ENCODE measurements at regions not wholly inside any gene's neighbourhood (a gene's known extent, or its start where the extent isn't known, plus 50 kb on each side); places are given as distances from the start of the nearest gene placed in this dataset.

- Histone ChIP-seq H3K9ac (ENCODE audit: insufficient read depth, low read length) (no peak overlapping the region), H2AFZ (ENCODE audit: low read length) (no peak overlapping the region), H3K4me2 (ENCODE audit: extremely low read depth, insufficient read depth, low read length) (no peak overlapping the region), H3K79me2 (ENCODE audit: control insufficient read depth, insufficient read depth, low read length) (no peaks in the 10 kb centered on the region), H3K4me3 (replicated peaks in 1 of 4; ENCODE audit: control extremely low read depth in 1 of 4, insufficient read depth in 1 of 4, low read depth in 3 of 4, low read length in 4 of 4) (no peak overlapping the region), H3K36me3 (ENCODE audit: control insufficient read depth, insufficient read depth, low read length) (no peaks in the 10 kb centered on the region), H3K27me3 (ENCODE audit: control insufficient read depth, insufficient read depth, low read length) (no peaks in the 10 kb centered on the region), H3K9me3 (ENCODE audit: control insufficient read depth, insufficient read depth, low read depth, low read length) (no peaks in the 10 kb centered on the region), H4K20me1 (ENCODE audit: control insufficient read depth, extremely low read depth, insufficient read depth, low read length) (no peaks in the 10 kb centered on the region), H3K4me1 (ENCODE audit: control insufficient read depth, extremely low read depth, insufficient read depth, low read length) (no peaks in the 10 kb centered on the region), H3K27ac (ENCODE audit: insufficient read depth, low read length) (no peak overlapping the region)
- TF ChIP-seq EZH2 (IDR thresholded peaks at IDR 0.05; ENCODE audit: low read length, missing control alignments) = no peak
- TF ChIP-seq CTCF (conservative IDR thresholded peaks at IDR 0.05 in 1 of 2, IDR thresholded peaks at IDR 0.05 in 1 of 2; ENCODE audit: low read depth in 1 of 2, low read length in 2 of 2) = no peak
- no peak for DNase-seq (ENCODE audit: low read depth in 2 of 2)
Observed at GRCh38 chr18:77859634-77860033, 610.0 kb downstream of the GALR1 start.

- no peak for DNase-seq (ENCODE audit: low read depth in 2 of 2)
- Histone ChIP-seq H4K20me1 (ENCODE audit: control insufficient read depth, extremely low read depth, insufficient read depth, low read length) (no peaks in the 10 kb centered on the region), H3K4me1 (ENCODE audit: control insufficient read depth, extremely low read depth, insufficient read depth, low read length) (no peaks in the 10 kb centered on the region), H2AFZ (ENCODE audit: low read length) (no peak overlapping the region), H3K27ac (ENCODE audit: insufficient read depth, low read length) (no peak overlapping the region), H3K9me3 (ENCODE audit: control insufficient read depth, insufficient read depth, low read depth, low read length) (no peaks in the 10 kb centered on the region), H3K4me3 (replicated peaks in 1 of 4; ENCODE audit: control extremely low read depth in 1 of 4, insufficient read depth in 1 of 4, low read depth in 3 of 4, low read length in 4 of 4) (no peak overlapping the region), H3K4me2 (ENCODE audit: extremely low read depth, insufficient read depth, low read length) (no peak overlapping the region), H3K27me3 (ENCODE audit: control insufficient read depth, insufficient read depth, low read length) (no peaks in the 10 kb centered on the region), H3K36me3 (ENCODE audit: control insufficient read depth, insufficient read depth, low read length) (no peaks in the 10 kb centered on the region), H3K9ac (ENCODE audit: insufficient read depth, low read length) (no peak overlapping the region), H3K79me2 (ENCODE audit: control insufficient read depth, insufficient read depth, low read length) (no peaks in the 10 kb centered on the region)
- no peak for TF ChIP-seq CTCF (conservative IDR thresholded peaks at IDR 0.05 in 1 of 2, IDR thresholded peaks at IDR 0.05 in 1 of 2; ENCODE audit: low read depth in 1 of 2, low read length in 2 of 2)
- no peak for TF ChIP-seq EZH2 (IDR thresholded peaks at IDR 0.05; ENCODE audit: low read length, missing control alignments)
Observed at GRCh38 chr18:77862066-77862757, 612.6 kb downstream of the GALR1 start.

DNA sequence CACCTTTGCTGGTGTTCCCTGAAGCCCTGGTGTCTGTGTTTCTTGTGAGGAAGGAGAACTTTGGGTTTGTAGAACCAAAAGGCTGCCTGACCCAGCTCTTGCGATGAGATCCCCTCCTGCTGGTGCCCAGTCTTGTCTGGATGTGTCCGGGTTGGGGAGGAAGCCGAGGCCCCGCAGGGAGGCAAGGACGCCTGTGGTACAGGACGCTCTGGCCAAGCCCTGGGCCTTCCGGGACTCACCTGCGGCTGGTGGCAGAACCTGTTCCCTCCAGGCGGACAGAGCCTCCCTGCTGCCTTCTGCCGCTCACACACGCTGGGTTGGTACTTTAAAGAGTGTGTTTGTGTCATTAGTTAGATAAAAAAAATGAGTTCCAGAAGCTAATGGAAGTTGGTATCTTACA lies 616.2 kb downstream of the GALR1 start:
- no peaks in the 10 kb centered on the region for H3K36me3 ChIP-seq (ENCODE audit: control insufficient read depth, insufficient read depth, low read length)
- no peak for DNase-seq (ENCODE audit: low read depth in 2 of 2)
- no peaks in the 10 kb centered on the region for H4K20me1 ChIP-seq (ENCODE audit: control insufficient read depth, extremely low read depth, insufficient read depth, low read length)
- H3K79me2 ChIP-seq (ENCODE audit: control insufficient read depth, insufficient read depth, low read length) = no peaks in the 10 kb centered on the region
- H3K4me2 ChIP-seq (ENCODE audit: extremely low read depth, insufficient read depth, low read length) = no peak overlapping the region
- no peak overlapping the region for H3K4me3 ChIP-seq (replicated peaks in 1 of 4; ENCODE audit: control extremely low read depth in 1 of 4, insufficient read depth in 1 of 4, low read depth in 3 of 4, low read length in 4 of 4)
- no peak overlapping the region for H3K9ac ChIP-seq (ENCODE audit: insufficient read depth, low read length)
- H3K9me3 ChIP-seq (ENCODE audit: control insufficient read depth, insufficient read depth, low read depth, low read length) = no peaks in the 10 kb centered on the region
- no peaks in the 10 kb centered on the region for H3K27me3 ChIP-seq (ENCODE audit: control insufficient read depth, insufficient read depth, low read length)
- H3K4me1 ChIP-seq (ENCODE audit: control insufficient read depth, extremely low read depth, insufficient read depth, low read length) = no peaks in the 10 kb centered on the region
- TF ChIP-seq CTCF (conservative IDR thresholded peaks at IDR 0.05 in 1 of 2, IDR thresholded peaks at IDR 0.05 in 1 of 2; ENCODE audit: low read depth in 1 of 2, low read length in 2 of 2) (no peak), EZH2 (IDR thresholded peaks at IDR 0.05; ENCODE audit: low read length, missing control alignments) (no peak)
- H3K27ac ChIP-seq (ENCODE audit: insufficient read depth, low read length) = no peak overlapping the region
- H2AFZ ChIP-seq (ENCODE audit: low read length) = no peak overlapping the region

Measured in fibroblast of lung (primary cell).